Thyroid gland (tissue), 4 donors: ENCODE measurements at regions not wholly inside any gene's neighbourhood (a gene's known extent, or its start where the extent isn't known, plus 50 kb on each side); places are given as distances from the start of the nearest gene placed in this dataset.

ENCODE experiments used
- DNase-seq, 2 donors: peaks; one replicate each; pipeline ENCODE4 v3.0.0-alpha.2; 2019
- H3K27ac ChIP-seq, 3 donors: fragments of 200-600 bp; sonication (generic); 1 replicate in 2 of 3; 2 replicates in 1 of 3; pipeline ENCODE4 v1.5.1; 2016 to 2019; ENCODE audit warnings: mild to moderate bottlenecking in 1 of 3, moderate library complexity in 1 of 3
- H3K27me3 ChIP-seq: fragments of 200-600 bp; sonication (generic); one replicate; pipeline ENCODE4 v1.5.1; 2019
- H3K36me3 ChIP-seq, 2 donors: fragments of 200-600 bp; sonication (generic); one replicate each; pipeline ENCODE4 v1.5.1; 2016 to 2019
- H3K4me1 ChIP-seq, 2 donors: fragments of 200-600 bp; sonication (generic); one replicate each; pipeline ENCODE4 v1.5.1; 2017 to 2019
- H3K4me3 ChIP-seq, 3 donors: fragments of 200-600 bp; sonication (generic); replicated peaks in 1 of 3; 1 replicate in 2 of 3; 2 replicates in 1 of 3; pipeline ENCODE4 v1.5.1; 2016; ENCODE audit warnings: mild to moderate bottlenecking in 1 of 3
- H3K9me3 ChIP-seq: fragments of 200-600 bp; sonication (generic); one replicate; pipeline ENCODE4 v1.5.1; 2017
- CTCF ChIP-seq, 6 experiments: fragments of 200-600 bp in 3 of 6; fragments of 450-650 bp in 3 of 6; sonication (generic) in 3 of 6; IDR thresholded peaks; one replicate each; pipeline ENCODE4 v1.5.1; 2016 to 2019; ENCODE audit warnings: antibody characterized with exemption in 6 of 6, mild to moderate bottlenecking in 2 of 6, inconsistent platforms in 1 of 6, moderate library complexity in 1 of 6
- POLR2A ChIP-seq, 2 donors: fragments of 450-650 bp; IDR thresholded peaks; one replicate each; pipeline ENCODE4 v1.6.1; 2017; ENCODE audit warnings: antibody characterized with exemption in 2 of 2, mild to moderate bottlenecking in 2 of 2, moderate library complexity in 1 of 2
- WGBS, 2 donors: methylation state at CpG; one replicate each; pipeline ENCODE4 v1.1.5; 2017; 5-methylcytosine and 5-hydroxymethylcytosine counted together
- intact Hi-C: fragments of 100-400 bp; cut with DNase I; formaldehyde crosslinking; loops from one replicate; pipeline ENCODE4 v1.15.1; 2023

DNA sequence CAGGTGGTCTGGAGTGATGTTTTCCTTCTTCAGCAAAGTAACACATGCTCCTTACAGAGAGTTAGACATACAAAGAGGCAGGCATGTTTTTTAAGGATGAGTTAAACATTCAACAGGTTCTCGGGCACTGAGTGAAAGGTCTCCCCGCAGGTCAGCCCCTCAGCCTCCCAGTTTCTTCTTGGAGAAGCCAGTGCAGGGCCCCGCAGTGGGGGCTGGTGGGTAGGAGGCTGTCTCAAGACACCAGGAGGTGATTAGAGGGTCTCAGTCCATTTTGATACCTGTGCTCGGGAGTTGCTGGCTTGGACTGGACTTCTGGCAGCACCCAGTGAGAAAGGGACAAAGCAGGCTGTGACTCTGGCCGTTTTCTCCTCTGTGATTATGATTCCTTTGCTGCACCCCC, 78.6 kb upstream of the ZNF479 start:
- TF ChIP-seq CTCF (IDR thresholded peaks at IDR 0.05) (no peak), POLR2A (IDR thresholded peaks at IDR 0.05) (no peak)
- H3K4me3 ChIP-seq = no peak overlapping the region
- H3K4me1 ChIP-seq = no peaks in the 10 kb centered on the region
- H3K36me3 ChIP-seq = no peaks in the 10 kb centered on the region
- H3K27me3 ChIP-seq = no peaks in the 10 kb centered on the region
- no peak for DNase-seq
- intact Hi-C loops = no loop called here
- 47 to 58% methylated on average over 5 of the region's 5 CpGs for WGBS, 2 donors
- H3K27ac ChIP-seq = no peak overlapping the region
- H3K9me3 ChIP-seq = no peaks in the 10 kb centered on the region

DNA sequence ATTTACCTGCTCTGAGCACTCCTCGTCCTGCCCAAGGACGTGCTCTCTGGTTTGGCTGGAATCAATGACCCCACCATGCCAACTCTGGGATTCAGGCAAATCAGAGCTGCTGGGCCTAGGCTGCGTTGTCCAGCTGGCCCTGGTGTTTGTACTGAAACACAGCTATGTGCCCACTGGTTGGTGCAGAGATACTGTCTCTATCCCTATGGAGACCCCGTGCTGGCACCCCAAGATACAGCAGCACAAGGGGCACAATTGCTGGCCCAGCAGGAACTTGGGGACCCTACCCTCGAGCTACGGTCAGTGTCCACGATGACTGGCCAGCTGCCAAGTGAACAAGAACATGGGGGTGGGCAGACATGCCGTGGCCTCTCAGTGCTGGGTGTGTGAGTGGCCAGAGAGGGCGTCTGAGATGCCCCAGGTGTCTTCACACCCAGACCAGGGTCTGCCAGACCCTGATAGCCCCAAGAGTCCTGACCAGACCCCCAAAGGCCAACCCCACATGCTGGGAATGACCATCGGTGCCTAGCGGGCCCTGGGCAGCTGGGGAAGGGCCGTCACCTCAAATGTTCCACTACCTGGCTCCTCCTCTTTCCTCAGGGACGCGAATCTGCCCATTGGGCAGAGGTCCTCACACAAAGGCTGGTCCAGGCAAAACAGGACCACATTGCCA, 79.3 kb upstream of the ZNF479 start:
- 66 to 71% methylated on average over 9 to 10 of the region's 14 CpGs for whole genome bisulfite sequencing, 2 donors
- no peak for TF ChIP-seq POLR2A (IDR thresholded peaks at IDR 0.05)
- TF ChIP-seq CTCF (IDR thresholded peaks at IDR 0.05) = no peak
- no peaks in the 10 kb centered on the region for H3K27me3 ChIP-seq
- no peak overlapping the region for H3K4me3 ChIP-seq
- H3K9me3 ChIP-seq = no peaks in the 10 kb centered on the region
- H3K27ac ChIP-seq = no peak overlapping the region
- no peaks in the 10 kb centered on the region for H3K4me1 ChIP-seq
- no peak for DNase-seq
- intact Hi-C loops = no loop called here
- no peaks in the 10 kb centered on the region for H3K36me3 ChIP-seq

DNA sequence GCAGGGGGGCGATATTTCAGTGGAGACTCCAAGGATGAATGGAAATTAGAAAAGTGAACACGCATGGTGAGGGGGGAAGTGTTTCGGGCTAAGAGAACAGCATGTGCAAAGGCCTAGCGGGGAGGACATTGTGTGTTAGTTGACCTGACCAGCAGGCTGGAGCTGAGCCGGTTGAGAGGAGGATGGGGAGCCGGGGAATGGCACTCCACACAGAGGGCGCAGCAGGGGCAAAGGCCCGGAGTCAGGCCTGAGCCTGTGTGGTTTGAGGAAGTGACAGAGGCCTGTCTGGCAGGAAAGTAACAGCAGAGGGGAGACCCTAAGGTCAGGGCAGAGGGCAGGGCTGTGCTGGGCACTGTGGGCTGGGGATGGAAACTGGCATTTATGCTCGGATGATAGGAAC, 83.2 kb upstream of the ZNF479 start:
- Histone ChIP-seq H3K9me3 (no peaks in the 10 kb centered on the region), H3K27ac (no peak overlapping the region), H3K4me3 (no peak overlapping the region), H3K27me3 (no peaks in the 10 kb centered on the region), H3K4me1 (no peaks in the 10 kb centered on the region), H3K36me3 (no peaks in the 10 kb centered on the region)
- TF ChIP-seq POLR2A (IDR thresholded peaks at IDR 0.05) (no peak), CTCF (IDR thresholded peaks at IDR 0.05) (no peak)
- 64 to 76% methylated on average over 9 of the region's 9 CpGs for WGBS, 2 donors
- intact Hi-C loops = no loop called here
- no peak for DNase-seq

- no peak for TF ChIP-seq CTCF (IDR thresholded peaks at IDR 0.05)
- H3K36me3 ChIP-seq = no peaks in the 10 kb centered on the region
- H3K27me3 ChIP-seq = no peaks in the 10 kb centered on the region
- intact Hi-C loops = no loop called here
- H3K4me1 ChIP-seq = no peaks in the 10 kb centered on the region
- no peak for DNase-seq
- 56 to 63% methylated on average over 6 of the region's 6 CpGs for WGBS, 2 donors
- no peak overlapping the region for H3K4me3 ChIP-seq
- no peaks in the 10 kb centered on the region for H3K9me3 ChIP-seq
- no peak overlapping the region for H3K27ac ChIP-seq
Observed at GRCh38 chr7:57216340-57216739, 84.1 kb upstream of the ZNF479 start.

DNA sequence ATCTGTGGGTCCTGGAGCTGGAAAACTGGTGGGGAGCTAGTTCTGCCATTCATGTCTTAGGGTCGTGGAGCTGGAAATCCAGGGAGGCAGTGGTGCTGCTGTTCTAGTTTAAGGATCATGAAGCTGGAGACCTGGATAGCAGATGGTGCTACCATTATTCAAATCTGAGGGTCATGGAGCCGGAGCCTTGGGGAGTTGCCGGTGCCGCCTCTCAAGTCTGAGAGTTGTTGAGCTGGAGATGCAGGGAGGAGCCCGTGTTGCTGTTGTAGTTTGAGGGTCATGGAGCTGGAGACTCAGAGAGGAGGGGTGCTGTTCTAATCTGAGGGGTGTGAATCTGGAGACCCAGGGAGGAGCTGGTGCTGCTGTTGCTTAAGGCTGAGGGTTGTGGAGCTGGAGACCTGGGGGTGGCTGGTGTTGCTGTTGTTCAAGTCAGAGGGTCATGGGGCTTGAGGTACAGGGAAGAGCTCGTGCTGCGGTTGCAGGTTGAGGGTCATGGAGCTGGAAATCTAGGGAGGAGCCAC, 86.0 kb upstream of the ZNF479 start:
- Histone ChIP-seq H3K27me3 (no peaks in the 10 kb centered on the region), H3K27ac (no peak overlapping the region), H3K9me3 (no peaks in the 10 kb centered on the region), H3K4me3 (no peak overlapping the region), H3K36me3 (no peaks in the 10 kb centered on the region), H3K4me1 (no peaks in the 10 kb centered on the region)
- TF ChIP-seq POLR2A (IDR thresholded peaks at IDR 0.05) (no peak), CTCF (IDR thresholded peaks at IDR 0.05) (no peak)
- intact Hi-C loops = no loop called here
- WGBS, 2 donors = 77% methylated on average over 7 of the region's 7 CpGs
- no peak for DNase-seq
